Erythroblast (primary cell): ENCODE measurements at regions not wholly inside any gene's neighbourhood (a gene's known extent, or its start where the extent isn't known, plus 50 kb on each side); places are given as distances from the start of the nearest gene placed in this dataset.

Experiments
- GATA1 ChIP-seq: IDR thresholded peaks from 2 replicates; pipeline ENCODE4 v1.6.1; 2011; ENCODE audit warnings: low read depth, mild to moderate bottlenecking, control low read depth, low read length, moderate library complexity
- POLR2A ChIP-seq: IDR thresholded peaks from 2 replicates; pipeline ENCODE4 v1.6.1; 2011; ENCODE audit warnings: mild to moderate bottlenecking, low read length

- TF ChIP-seq POLR2A = no peak
- TF ChIP-seq GATA1 = no peak
These were observed 310.2 kb upstream of the PPP2R3A start for GRCh38 chr3:135655328-135655727.
